Kidney epithelial cell (primary cell): ENCODE measurements at regions not wholly inside any gene's neighbourhood (a gene's known extent, or its start where the extent isn't known, plus 50 kb on each side); places are given as distances from the start of the nearest gene placed in this dataset.

Source experiments
- DNase-seq: peaks from one replicate; pipeline ENCODE4 v3.0.0-alpha.2; 2010; ENCODE audit warnings: low read depth
- H3K27me3 ChIP-seq: 2 replicates; pipeline ENCODE4 v1.6.0; 2011; ENCODE audit warnings: low read length; ENCODE audit not compliant: control insufficient read depth, insufficient read depth
- H3K36me3 ChIP-seq: 2 replicates; pipeline ENCODE4 v1.5.1; 2011; ENCODE audit warnings: low read length; ENCODE audit not compliant: control insufficient read depth, insufficient read depth
- H3K4me3 ChIP-seq: 2 replicates; pipeline ENCODE4 v1.5.1; 2011; ENCODE audit warnings: low read depth, mild to moderate bottlenecking, control low read depth, low read length
- TF ChIP-seq, protein P1 (sequence below): IDR thresholded peaks from 2 replicates; pipeline ENCODE4 v1.5.1; 2011; ENCODE audit warnings: mild to moderate bottlenecking, moderate library complexity, low read length, control low read depth, inconsistent platforms; ENCODE audit not compliant: insufficient read depth, poor library complexity, severe bottlenecking

DNA sequence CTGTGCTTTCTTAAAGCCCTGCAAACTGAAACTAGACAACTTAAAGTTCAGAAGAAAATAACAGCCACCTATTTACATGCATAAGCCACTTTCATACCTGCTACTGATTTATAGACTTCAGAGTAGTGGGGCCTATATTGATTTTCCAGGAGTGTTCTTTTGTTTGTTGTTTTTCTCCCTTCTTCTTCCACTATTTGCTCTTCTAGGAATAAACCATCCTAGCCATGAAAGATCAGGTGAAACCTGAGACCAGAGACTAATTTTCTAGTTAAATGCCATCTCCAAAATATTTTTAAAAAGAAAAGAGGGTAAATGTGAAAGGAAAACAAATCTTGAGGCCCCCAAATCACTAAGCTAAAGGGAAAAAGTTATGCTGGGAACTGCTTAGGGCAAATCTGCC is 72.4 kb upstream of the C1GALT1 start:
- Histone ChIP-seq H3K27me3 (no peaks in the 10 kb centered on the region), H3K36me3 (no peaks in the 10 kb centered on the region), H3K4me3 (no peak overlapping the region)
- TF ChIP-seq, protein P1, sequence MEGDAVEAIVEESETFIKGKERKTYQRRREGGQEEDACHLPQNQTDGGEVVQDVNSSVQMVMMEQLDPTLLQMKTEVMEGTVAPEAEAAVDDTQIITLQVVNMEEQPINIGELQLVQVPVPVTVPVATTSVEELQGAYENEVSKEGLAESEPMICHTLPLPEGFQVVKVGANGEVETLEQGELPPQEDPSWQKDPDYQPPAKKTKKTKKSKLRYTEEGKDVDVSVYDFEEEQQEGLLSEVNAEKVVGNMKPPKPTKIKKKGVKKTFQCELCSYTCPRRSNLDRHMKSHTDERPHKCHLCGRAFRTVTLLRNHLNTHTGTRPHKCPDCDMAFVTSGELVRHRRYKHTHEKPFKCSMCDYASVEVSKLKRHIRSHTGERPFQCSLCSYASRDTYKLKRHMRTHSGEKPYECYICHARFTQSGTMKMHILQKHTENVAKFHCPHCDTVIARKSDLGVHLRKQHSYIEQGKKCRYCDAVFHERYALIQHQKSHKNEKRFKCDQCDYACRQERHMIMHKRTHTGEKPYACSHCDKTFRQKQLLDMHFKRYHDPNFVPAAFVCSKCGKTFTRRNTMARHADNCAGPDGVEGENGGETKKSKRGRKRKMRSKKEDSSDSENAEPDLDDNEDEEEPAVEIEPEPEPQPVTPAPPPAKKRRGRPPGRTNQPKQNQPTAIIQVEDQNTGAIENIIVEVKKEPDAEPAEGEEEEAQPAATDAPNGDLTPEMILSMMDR, result no peak
- DNase-seq, result no peak

DNA sequence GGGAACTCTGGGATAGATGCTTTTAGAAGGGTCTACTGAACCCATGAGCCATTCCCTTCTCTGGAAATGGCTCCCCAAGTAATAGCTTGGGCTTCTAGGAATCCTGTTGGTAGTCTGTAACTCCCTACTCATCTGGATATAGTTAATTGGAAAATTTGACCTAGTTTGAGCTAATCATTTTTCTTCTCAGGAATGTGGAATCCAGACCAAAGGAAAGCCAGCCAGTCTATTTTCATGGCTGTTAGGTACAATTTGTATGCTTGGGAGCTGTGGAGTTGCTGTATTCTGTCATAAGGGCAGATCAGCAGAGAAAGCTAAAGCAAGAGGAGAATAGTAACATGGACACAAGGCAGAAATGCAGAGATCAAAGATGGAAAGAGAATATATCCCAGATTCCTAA is 71.6 kb upstream of the C1GALT1 start:
- TF ChIP-seq, protein P1, result no peak
- Histone ChIP-seq H3K27me3 (no peaks in the 10 kb centered on the region), H3K4me3 (no peak overlapping the region), H3K36me3 (no peaks in the 10 kb centered on the region)
- DNase-seq, result no peak

DNA sequence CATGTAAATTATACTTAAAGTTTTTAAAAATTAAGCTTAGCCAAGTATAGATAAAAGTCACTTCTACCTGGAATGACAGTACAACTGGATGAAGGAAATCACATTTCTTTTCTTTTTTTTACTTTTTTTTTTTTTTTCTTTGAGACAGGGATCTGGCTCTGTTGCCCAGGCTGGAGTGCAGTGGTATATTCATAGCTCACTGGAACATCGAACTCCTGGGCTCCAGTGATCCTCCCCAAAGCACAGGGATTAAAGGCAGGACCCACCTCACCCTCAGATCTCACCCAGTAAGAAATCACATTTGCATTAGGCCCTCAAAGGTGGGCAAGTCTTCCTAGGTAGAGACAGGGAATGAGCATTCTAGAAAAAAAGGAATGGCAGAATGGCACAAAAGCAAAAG is 69.5 kb upstream of the C1GALT1 start:
- Histone ChIP-seq H3K27me3 (no peaks in the 10 kb centered on the region), H3K36me3 (no peaks in the 10 kb centered on the region), H3K4me3 (no peak overlapping the region)
- DNase-seq, result no peak
- TF ChIP-seq, protein P1, result no peak

DNA sequence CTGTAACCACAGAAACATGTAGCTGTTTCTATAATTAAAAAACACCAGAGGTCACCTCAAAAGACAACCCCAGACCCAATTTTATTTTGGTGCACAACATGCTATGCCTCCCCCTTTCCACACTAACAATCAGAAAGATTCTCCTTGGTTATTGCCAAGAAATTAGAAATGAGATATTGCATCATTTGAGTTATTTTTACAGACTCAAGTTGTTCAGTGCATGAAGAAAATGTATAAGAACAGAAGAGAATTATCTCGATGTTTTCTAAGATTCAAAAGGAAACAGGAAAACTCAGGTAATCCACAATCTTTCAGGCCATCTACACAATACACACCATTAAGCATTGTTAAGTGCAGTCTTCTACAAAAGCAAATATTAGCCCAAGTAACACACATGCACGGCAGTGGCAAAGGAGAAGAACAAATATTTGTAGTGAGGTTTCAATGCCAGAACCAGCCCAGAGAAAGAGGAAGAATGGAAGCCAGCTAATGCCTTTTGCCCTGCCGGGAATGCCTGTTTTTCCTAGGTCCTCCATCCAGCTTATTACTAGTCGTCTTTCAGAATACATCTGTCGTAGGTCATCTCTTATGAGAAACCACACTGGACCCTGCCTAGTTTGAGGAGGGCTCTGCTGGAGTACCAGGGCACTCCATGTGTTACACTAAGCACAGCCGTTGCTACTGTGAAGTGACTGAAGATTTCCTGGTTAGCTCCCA is 67.6 kb upstream of the C1GALT1 start:
- H3K36me3 ChIP-seq, result no peaks in the 10 kb centered on the region
- H3K27me3 ChIP-seq, result no peaks in the 10 kb centered on the region
- H3K4me3 ChIP-seq, result no peak overlapping the region
- TF ChIP-seq, protein P1, result no peak
- DNase-seq, result no peak

DNA sequence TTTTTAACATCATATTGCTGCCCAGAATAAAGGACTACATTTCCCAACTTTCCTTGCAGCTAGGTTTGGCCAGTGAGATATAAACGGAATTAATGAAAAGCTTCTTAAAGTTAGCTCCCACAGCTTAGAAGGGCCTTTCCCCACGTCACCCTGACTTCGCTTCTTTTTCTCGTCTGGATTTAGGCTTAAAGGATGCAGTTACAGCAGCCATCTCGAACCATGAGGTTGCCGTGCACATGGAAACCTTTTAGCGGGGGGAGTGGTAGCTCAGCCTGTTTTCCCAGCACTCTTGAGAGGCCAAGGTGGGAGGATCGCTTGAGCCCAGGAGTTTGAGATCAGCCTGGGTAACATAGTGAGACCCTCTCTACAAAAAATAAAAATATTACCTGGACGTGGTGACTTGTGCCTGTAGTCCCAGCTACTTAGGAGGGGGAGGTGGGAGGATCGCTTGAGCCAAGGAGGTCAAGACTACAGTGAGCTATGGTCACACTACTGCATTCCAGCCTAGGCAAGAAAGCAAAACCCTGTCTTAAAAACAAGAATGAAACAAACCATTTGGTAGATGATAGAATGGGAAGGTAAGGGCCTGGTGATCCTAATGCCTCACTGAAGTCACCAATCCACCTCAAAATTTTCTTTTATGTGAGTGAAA is 64.3 kb upstream of the C1GALT1 start:
- no peaks in the 10 kb centered on the region for H3K27me3 ChIP-seq
- no peaks in the 10 kb centered on the region for H3K36me3 ChIP-seq
- TF ChIP-seq, protein P1, result no peak

DNA sequence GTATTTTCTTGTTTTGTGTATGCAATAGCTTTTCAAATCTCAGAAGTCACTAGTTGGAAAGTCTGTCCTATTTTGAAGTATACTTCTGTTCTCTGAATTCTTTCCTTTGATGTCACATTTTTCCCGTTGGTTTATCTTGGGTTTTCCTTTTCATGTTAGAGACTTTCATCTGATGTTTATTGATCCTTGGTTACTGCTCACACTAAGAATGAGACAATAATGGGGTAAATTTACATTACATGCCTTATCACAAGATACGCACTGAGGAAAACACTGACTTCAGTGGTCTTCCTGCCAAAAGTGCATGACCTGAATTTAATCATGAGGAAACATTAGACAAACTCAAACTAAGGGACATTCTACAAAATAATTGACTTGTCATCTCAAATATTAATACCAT is 63.5 kb upstream of the C1GALT1 start:
- DNase-seq, result no peak
- Histone ChIP-seq H3K4me3 (no peak overlapping the region), H3K36me3 (no peaks in the 10 kb centered on the region), H3K27me3 (no peaks in the 10 kb centered on the region)
- TF ChIP-seq, protein P1, result no peak

More for the DNA sequence above, 64.3 kb upstream of the C1GALT1 start:
- no peak overlapping the region for H3K4me3 ChIP-seq
- no peak for DNase-seq
